NT2/D1 (cell line): ENCODE measurements at regions not wholly inside any gene's neighbourhood (a gene's known extent, or its start where the extent isn't known, plus 50 kb on each side); places are given as distances from the start of the nearest gene placed in this dataset.

Experiments
- SUZ12 ChIP-seq: IDR thresholded peaks from 2 replicates; pipeline ENCODE4 v1.6.1; 2011; ENCODE audit not compliant: insufficient read length, insufficient read depth; ENCODE audit errors: extremely low read depth
- YY1 ChIP-seq: IDR thresholded peaks from 2 replicates; pipeline ENCODE4 v1.6.1; 2011; ENCODE audit not compliant: insufficient read length, insufficient read depth
- ZNF274 ChIP-seq: IDR thresholded peaks from 2 replicates; pipeline ENCODE4 v1.6.1; 2011; ENCODE audit warnings: mild to moderate bottlenecking, low read depth, low read length

GRCh38 chr18:51580580-51580979 is 383.1 kb upstream of the MEX3C start:
- TF ChIP-seq YY1: no peak
- TF ChIP-seq SUZ12: no peak
- TF ChIP-seq ZNF274: no peak
